ENCODE measurements at regions not wholly inside any gene's neighbourhood (a gene's known extent, or its start where the extent isn't known, plus 50 kb on each side); places are given as distances from the start of the nearest gene placed in this dataset.
"Not testable (repeated sequence)": the region's sequence is repeated elsewhere in the genome, so short reads cannot be mapped to it uniquely, and the experiment has no call there.

GRCh38 chr10:64091897-64092296 lies 570.7 kb downstream of the REEP3 start:
- DNase-seq = no peak

GRCh38 chr10:64093304-64093703 lies 572.1 kb downstream of the REEP3 start:
- DNase-seq = no peak

GRCh38 chr10:64093946-64094535 lies 572.8 kb downstream of the REEP3 start:
- DNase-seq = no peak

DNA sequence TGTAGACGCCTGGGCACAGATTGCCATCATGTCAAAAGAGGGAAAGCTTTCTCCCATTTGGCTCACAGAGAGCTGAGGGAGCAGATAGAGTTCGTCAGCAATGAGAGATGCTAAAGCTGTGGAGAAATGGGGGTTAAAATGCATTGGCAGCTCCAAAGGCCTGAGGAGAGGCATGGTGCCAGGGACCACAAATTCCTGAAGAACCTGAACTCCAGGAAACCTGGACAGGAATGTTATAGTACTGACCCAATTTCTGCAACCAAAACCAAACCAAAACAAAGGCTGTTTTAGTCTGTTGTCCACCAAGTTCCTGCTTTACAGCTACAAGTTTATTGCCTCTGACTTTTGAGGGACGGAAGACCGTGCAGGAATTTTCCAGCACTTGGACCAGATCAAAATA lies 575.7 kb downstream of the REEP3 start:
- DNase-seq = no peak

DNA sequence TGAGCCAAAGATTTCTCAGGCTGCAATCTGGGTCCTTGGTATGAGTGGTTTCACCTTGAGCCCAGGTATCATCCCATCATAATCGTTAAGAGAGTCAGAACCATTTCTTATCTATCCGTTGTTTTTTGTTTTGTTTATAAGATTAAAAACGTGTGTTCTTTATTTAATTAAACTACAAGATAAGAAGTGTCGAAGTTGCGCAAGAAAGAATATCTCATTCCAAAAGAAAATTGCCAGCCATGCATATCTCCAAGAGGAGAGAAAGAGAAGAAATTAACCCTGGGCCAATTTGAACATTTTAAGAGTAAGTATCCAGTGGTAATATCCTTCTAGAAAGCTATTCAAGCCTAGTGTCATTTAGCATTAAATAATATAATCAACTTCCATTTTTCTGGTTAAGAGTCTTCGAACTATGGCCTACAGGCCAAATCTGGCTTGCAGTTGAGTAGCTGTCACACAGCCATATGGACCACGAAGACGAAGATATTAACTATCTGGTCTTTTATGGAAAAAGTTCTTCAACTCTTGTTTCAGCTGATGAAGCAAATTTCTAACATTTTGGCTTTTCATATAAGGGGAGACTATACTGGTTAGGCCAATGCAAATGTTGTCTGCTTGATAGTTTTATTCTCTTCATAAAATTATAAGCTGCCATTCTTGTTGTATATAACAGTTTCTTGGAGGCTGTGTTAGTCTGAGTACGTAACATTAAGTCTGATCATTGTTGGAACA lies 576.4 kb downstream of the REEP3 start:
- DNase-seq = no peak

DNA sequence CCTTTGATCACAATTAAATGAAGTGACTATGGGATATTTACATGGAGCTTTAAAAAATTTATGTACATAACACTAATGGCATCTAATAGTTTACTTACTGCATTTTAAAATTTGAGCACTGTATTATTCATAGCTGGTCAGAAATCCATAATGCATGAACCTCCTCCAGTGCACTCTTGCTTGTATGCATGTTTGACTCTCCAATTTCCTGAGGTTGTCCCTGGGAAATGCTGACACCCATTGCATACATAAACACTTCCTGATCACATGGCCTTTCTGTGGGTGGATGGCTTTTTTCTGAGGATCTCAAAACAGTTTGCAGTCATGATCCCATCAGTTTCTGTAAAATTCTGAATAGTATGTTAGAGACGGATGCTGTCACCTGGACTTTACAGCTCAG lies 577.8 kb downstream of the REEP3 start:
- no peak for DNase-seq

DNA sequence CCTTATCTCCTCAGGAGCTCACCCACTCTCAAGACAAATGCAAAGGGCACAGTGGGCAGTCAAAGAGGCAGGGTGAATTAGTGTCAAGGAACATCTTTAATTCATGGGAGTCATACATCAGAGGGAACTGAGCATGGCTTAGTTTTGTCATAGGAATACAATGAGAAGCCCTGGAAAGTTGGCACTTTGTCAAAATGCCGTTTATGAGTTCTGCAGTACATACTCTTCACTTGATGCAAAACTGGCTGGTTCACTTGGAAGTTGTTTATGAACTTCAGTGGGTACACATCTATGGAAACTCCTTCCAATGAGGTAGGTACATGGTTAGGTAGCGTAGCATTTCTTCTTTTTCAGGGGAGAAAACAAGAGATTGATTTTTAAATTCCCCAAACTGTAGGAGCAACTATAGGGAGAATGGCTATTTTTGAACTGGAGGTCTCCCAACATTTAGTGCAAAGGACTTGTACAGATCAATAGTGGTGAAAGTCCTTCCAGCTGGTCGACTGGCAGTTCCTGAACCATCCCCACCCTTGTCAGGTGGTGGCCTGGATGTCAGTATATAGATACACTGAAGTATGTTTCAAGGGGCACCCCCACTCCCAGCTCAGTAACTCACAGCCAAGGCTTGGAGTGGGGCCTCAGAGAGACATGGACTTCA lies 580.5 kb downstream of the REEP3 start:
- DNase-seq = no peak

DNA sequence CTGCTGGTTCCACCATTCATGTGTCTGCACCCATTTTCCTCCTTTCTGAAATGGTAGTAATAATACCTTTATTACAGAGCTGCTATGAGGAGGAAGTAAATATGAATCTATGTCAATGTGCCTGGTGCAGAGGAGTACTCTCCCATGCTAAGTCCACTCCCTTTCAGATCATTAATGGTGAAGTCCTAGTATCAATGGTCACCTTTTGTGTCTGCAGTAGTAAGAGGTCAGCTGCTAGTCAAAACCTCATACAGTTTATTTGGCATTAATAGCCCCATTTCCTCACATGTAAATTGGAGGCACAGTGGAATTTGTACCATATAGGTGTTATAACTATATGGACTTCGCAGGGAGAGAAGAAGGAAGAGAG lies 581.0 kb downstream of the REEP3 start:
- no peak for DNase-seq

GRCh38 chr10:64102916-64103315 lies 581.7 kb downstream of the REEP3 start:
- no peak for DNase-seq

GRCh38 chr10:64103750-64104470 lies 582.7 kb downstream of the REEP3 start:
- DNase-seq = no peak

GRCh38 chr10:64109926-64110495 lies 588.8 kb downstream of the REEP3 start:
- DNase-seq = no peak

GRCh38 chr10:64112701-64113355 lies 591.6 kb downstream of the REEP3 start:
- no peak for DNase-seq

DNA sequence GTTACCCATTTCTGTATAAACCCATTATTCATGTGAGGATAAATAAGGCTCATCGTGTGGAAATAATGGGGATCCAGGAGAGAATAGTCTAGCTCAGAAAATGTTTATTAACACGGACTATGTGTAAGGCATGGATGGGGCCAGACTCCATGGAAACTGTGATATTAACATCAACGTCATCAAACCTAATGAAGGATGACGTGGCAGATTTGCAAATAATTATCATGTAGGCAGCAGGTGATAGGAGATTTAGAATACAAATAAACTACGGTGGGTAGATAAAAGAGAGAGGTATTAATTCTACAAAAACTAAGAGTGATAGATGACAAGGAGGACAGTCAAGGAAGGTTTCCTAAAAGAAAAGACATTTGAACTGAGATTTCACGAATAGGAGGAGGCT lies 592.2 kb downstream of the REEP3 start:
- DNase-seq = no peak

DNA sequence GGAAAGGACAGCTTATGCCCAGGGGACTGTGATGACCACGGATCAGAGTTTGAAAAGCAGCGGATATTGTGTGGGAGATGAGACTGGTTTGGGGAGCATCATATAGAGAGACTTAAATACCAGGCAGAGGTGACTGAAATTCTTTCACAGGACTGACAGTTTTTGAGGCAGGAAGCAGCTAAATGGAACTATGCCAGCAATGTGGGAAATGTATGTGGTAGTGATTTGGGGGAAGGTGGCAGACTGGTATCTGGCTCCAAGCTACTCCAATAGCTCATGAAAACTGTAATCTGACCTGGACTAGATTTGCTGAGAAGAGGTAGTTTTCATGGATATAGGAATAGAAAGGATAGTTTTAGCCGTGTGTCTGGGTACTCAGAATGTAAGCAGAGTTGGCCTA lies 592.6 kb downstream of the REEP3 start:
- no peak for DNase-seq

GRCh38 chr10:64115471-64115870 lies 594.3 kb downstream of the REEP3 start:
- no peak for DNase-seq

DNA sequence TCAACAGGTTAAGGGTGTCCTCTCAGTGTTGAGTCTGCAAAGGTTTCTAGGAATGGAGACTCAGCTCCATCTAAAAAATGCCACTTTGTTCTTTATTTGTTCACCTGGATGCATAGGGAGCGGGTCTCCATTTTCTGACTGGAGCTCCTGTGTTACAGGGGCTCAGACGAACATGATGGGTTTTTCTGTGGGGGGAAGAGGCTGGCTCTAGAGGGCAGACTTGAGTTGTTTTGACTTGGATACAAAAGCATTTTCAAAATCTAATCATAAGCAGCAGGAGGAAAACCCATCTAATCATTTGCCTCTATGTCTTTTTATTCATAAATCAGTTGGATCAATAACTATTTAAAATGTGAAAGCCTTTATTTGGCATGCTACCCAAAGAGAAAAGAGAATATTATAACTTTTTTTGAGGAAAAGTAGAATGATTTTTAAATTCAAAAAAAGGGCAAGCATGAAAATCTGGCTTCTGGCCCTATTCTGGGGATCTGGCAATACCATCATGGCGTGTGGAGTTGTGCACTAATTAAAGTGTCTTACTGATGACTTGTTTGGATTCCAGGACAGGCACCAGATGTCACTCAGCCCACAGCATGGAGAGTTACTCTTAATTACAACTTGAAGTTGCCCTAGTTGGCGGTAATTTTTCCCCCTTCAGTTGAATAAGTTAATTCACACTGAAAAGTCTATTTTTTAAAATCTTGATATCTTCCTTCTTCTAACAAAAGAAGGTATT lies 594.9 kb downstream of the REEP3 start:
- DNase-seq = no peak

DNA sequence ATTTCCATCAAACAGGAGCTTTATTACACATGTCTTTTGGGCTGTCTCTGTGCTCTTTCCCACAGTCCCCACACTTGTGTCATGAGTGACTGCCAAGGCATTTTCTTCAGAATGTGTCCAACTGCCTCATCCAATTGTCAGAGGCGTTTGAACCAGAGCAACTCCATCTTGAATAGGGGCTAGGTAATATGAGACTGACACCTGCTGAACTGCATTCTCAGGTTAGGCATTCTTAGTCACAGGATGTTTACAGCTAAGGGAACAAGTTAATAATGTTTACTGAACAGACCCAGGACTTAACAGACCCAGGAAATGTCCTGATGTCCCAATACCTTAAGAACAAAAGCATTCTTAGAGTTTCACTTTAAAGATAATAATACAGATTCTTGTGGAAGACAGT lies 595.5 kb downstream of the REEP3 start:
- DNase-seq = no peak

- DNase-seq = no peak
These were observed 597.5 kb downstream of the REEP3 start for GRCh38 chr10:64118736-64119135.

- DNase-seq = not testable (repeated sequence)
These were observed 599.2 kb downstream of the REEP3 start for GRCh38 chr10:64120301-64120980.

GRCh38 chr10:64130152-64130551 lies 609.0 kb downstream of the REEP3 start:
- no peak for DNase-seq

GRCh38 chr10:64134676-64135075 lies 613.5 kb downstream of the REEP3 start:
- DNase-seq = no peak

DNA sequence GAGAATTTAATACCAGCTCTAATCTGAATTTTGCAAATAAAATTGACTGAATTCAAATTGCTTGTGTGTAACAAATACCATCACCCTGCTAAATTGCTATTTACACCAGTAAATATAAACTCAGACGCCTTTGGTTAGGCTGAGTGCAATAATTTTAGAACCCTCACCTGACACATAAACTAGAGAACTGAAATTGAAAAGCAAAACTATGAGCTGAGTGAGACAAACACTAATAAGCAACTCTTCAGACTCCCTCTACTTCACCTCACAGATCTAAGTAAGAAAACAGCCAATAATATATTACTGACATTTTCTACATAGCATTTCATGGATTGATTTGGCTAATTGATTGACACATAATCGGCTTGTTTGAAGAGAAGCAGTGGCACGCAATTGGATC lies 621.2 kb downstream of the REEP3 start:
- DNase-seq = no peak
